SKM-1 treated with dmso at 0.1 percent for 144 hours (cell line): ENCODE measurements at regions not wholly inside any gene's neighbourhood (a gene's known extent, or its start where the extent isn't known, plus 50 kb on each side); places are given as distances from the start of the nearest gene placed in this dataset.

ENCODE experiments used
- DNase-seq: peaks from one replicate; lab custom pipeline; 2025; ENCODE audit not compliant: unreplicated experiment; lab: John Stamatoyannopoulos, UW

DNA sequence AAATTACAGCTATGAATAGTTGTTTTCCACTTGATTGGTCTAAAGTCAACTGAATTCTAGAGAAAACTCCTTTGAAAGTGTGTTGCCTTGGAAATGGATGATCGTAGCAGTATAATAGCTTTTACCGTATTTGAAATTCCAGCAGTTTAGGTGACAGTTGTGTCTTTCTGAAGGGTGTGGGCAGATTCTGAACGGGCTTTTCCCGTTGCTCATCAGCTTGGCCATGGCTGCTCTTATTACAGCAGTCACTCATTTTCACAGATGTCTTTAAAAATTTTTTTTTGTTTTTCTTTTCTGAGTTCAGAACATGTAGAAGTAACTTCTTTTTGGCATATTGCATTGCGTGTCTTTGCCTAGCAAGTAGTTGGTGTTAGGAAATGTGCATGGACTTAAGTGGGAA, 69.6 kb upstream of the SLC4A4 start:
- DNase-seq = no peak

DNA sequence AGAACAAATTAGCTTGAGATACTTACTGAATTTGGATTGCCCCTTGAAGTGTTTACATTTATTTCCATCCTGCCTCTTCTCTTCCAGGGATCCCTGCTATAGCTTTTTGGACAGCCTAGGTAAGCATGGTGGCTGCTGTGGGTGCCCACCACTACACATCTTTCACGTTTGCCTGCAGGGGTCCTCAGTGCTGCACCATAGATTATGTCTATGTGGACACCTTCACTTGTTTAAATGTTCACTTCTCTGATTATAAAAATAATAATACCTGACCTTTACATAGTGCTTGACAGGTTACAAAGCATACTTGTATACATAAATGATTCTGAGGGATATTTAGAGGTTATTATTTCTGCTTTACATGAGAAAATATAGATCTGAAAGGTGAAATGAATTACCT, 67.9 kb upstream of the SLC4A4 start:
- DNase-seq = no peak

DNA sequence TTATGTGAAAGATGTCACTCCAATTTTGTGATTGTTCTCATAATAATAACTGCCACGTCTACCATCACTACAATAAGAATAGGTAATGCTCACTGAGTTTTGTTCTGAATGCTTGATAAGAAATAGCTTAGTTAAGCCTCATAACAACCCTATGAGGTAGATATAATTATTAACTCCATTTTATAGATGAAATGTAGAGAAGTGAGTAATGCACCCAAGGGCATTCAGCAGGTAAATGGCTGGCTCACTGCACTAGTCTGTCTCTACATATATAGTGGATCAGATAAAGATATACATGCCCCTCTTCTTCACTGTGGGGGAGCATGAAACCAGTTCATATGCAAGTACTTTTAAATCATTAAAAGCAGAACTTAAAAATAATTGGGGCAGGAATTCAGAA, 65.8 kb upstream of the SLC4A4 start:
- no peak for DNase-seq

DNA sequence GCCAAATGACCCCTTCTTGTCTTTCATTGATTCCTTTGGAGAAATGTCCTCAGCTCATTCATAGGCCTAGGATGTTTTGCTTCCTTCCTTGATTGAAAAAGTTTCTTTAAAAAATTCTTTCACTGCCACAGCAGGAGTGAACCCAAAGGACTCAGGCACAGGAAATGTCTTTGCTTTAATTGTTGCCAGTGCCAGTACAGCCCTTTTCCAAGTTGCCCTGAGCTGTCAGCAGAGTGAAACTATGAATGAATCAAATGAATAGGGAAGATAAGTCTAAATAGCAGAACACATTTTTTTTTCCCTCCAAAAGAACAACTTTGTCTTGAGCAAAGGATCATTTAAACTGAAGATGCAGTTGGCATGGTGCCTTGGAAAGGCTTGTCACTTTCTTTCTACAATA, 63.8 kb upstream of the SLC4A4 start:
- no peak for DNase-seq

DNA sequence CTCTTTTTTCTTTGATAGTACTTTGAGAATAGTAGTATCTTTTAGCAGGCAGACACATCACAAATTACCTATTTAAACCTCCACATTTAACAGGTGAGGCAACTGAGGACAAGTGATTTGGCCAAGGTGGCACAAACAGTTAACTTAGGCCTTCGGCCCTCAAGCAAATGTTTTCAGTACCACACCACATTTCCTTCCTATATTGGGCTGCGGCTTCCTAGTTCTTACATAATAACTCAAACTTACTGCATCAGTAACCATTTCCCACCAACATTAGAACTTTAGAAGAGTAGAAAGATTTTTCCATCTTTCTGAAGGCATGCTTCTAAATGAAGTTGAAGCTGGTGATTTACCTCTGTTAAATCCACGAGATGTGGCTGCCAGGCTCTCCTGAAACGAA, 63.2 kb upstream of the SLC4A4 start:
- DNase-seq = peak; percentile 25

DNA sequence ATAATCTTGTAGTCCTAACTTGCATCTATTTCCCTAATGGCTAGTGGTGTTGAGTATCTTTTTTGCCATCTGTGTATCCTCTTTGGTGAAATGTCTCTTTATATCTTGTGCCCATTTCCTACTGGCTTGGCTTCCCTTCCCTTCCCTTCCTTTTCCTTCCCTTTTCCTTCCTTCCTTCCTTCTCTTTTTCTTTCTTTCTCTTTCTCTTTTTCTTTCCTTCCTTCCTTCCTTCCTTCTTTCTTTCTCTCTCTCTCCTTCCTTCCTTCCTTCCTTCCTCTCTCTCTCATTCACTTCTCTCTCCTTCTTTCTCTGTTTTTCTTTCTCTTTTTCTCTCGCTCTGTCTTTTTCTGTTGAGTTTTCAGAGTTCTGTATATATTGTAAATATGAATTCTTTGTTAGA, 61.5 kb upstream of the SLC4A4 start:
- DNase-seq = no peak

DNA sequence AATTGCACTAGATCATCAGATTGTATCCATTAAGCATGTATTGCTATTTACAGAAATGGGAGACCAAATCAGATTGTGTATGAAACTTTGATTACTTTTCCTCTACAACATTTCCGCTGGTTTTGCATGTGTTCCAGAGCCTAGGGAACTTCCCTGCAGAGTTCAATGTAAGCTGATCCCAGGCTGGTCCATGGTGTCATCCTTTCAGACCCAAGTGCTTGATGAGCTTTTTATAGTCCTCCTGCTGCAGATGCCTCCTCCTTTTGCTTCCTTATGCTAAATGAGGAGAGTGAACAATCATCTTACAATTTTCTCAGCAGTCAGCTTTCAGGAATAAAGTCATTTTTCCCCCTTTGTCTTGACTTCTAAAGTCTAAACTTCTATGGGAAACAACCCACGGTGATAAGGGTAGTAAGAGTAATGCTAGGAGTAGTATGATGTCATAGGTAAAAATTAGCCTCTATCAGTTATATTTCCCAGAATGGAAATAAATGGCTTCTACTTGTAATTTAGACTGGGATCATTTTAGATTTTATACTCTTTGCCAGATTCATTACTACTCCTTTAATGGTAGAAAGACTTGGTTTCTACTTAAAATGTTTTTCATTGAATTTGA, 55.1 kb upstream of the SLC4A4 start:
- DNase-seq = no peak

DNA sequence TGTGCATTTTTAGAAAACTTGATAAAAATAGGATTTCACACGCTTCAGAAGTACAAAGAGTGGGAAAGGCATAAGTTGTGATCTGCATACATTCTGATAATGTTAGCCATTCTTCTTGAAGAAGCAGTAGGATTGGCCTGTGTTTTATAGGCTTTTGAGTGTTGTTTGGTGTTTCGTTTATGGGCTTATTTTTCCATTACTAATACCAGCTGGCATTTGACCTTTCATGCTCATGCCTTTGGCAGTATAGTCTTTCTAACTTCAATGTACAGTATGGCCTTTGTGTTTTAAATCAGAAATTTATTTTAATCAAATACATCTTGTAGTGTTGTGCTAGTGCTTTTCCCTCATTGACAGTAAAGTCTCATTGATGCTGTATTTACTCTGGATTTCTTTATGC, 51.5 kb upstream of the SLC4A4 start:
- no peak for DNase-seq

DNA sequence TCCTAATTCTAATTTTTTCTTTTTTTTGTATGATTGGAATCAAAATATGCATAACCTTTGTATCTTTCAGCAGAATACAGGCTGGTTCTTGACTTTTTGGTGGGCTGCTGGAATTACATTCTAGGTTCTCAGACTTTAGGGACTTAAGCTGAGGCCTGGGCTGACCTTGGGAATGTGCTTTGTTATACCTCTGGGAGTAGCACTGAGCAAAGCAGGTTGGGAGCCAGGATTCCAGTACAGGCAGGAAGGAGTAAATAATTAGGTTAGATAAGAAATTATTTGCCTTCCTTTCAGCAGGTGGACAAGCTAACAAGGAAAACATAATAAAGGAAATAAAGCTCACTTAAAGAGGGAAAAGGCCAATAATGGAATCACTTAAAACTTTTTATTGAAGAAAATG, 49.9 kb upstream of the SLC4A4 start:
- DNase-seq = no peak
